NB4 (cell line): ENCODE measurements at regions not wholly inside any gene's neighbourhood (a gene's known extent, or its start where the extent isn't known, plus 50 kb on each side); places are given as distances from the start of the nearest gene placed in this dataset.

Experiments
- DNase-seq: peaks from one replicate; pipeline ENCODE4 v3.0.0; 2010; ENCODE audit warnings: low read depth
- H3K4me3 ChIP-seq: one replicate; pipeline ENCODE4 v1.5.1; 2011; ENCODE audit warnings: mild to moderate bottlenecking, low read depth, low read length, moderate library complexity
- CTCF ChIP-seq: IDR thresholded peaks from one replicate; pipeline ENCODE4 v1.5.1; 2012; ENCODE audit warnings: low read depth, low read length
- MAX ChIP-seq: IDR thresholded peaks from 2 replicates; pipeline ENCODE4 v1.6.1; 2011; ENCODE audit warnings: low read depth, low read length
- MYC ChIP-seq: IDR thresholded peaks from 2 replicates; pipeline ENCODE4 v1.6.1; 2011; ENCODE audit warnings: low read depth, low read length
- POLR2A ChIP-seq: IDR thresholded peaks from 2 replicates; pipeline ENCODE4 v1.6.1; 2011; ENCODE audit warnings: mild to moderate bottlenecking; ENCODE audit not compliant: insufficient read length; ENCODE audit errors: extremely low read depth

- TF ChIP-seq MAX = no peak
- TF ChIP-seq POLR2A = no peak
- no peak for DNase-seq
- H3K4me3 ChIP-seq = no peak overlapping the region
Measured at GRCh38 chr5:3058942-3059341, 307.5 kb upstream of the IRX2 start.

GRCh38 chr5:3056866-3057265, 305.4 kb upstream of the IRX2 start:
- no peak overlapping the region for H3K4me3 ChIP-seq
- TF ChIP-seq MYC (no peak), POLR2A (no peak), MAX (no peak), CTCF (no peak)
- no peak for DNase-seq

GRCh38 chr5:3051400-3051799, 299.9 kb upstream of the IRX2 start:
- no peak for TF ChIP-seq MAX
- TF ChIP-seq CTCF = no peak
- no peak for TF ChIP-seq POLR2A
- no peak for TF ChIP-seq MYC
- DNase-seq = no peak
- H3K4me3 ChIP-seq = no peak overlapping the region

- TF ChIP-seq POLR2A = no peak
- TF ChIP-seq MAX = no peak
- TF ChIP-seq CTCF = no peak
- no peak for TF ChIP-seq MYC
- no peak for DNase-seq
- no peak overlapping the region for H3K4me3 ChIP-seq
Measured at GRCh38 chr5:3050863-3051262, 299.4 kb upstream of the IRX2 start.

GRCh38 chr5:3049261-3049660, 297.8 kb upstream of the IRX2 start:
- H3K4me3 ChIP-seq = no peak overlapping the region
- DNase-seq = no peak
- TF ChIP-seq CTCF (no peak), POLR2A (no peak), MYC (no peak), MAX (no peak)

GRCh38 chr5:3047212-3047774, 295.8 kb upstream of the IRX2 start:
- TF ChIP-seq CTCF (no peak), MAX (no peak), MYC (no peak)
- no peak overlapping the region for H3K4me3 ChIP-seq
- DNase-seq = no peak
